ENCODE measurements at regions not wholly inside any gene's neighbourhood (a gene's known extent, or its start where the extent isn't known, plus 50 kb on each side); places are given as distances from the start of the nearest gene placed in this dataset.

DNA sequence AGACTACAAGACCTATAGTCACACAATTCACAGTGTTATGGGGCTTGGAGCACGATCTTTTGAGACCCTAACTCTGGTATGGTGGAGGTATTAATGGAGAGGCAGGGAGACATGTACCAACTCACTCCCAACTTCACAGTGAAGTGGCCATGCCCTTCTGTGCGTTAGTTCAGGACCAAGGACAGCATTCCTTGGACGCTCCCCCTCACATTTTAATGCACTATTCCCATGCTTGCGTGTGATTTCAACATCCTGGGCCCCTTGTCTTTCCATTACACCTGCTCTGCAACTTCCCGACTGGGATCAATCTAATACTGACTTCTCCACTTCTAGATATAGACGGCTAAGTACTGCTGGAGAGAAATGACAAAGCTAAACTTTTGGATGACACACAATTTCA, 72.7 kb downstream of the PLCE1 start:
- RAD21 ChIA-PET (ENCODE audit: low non-redundant PET in 1 of 2, low total read pairs in 2 of 2, uncharacterized antibody in 2 of 2, unreplicated experiment in 2 of 2), result no interaction called here
- Histone ChIP-seq H3K9me3 (ENCODE audit: control insufficient read depth in 1 of 2, insufficient read depth in 1 of 2, low read depth in 1 of 2, low read length in 2 of 2) (no peaks in the 10 kb centered on the region), H3K4me3 (replicated peaks in 1 of 2; ENCODE audit: low read depth in 1 of 2, low read length in 2 of 2) (no peak overlapping the region), H3K9ac (ENCODE audit: low read length) (no peak overlapping the region), H3K79me2 (ENCODE audit: insufficient read depth, low read length) (no peaks in the 10 kb centered on the region), H3K27ac (ENCODE audit: low read depth, low read length) (no peak overlapping the region), H3K36me3 (ENCODE audit: control insufficient read depth in 1 of 2, insufficient read depth in 2 of 2, low read length in 2 of 2) (no peaks in the 10 kb centered on the region), H3K4me1 (ENCODE audit: control insufficient read depth in 1 of 2, insufficient read depth in 2 of 2, low read length in 2 of 2) (no peaks in the 10 kb centered on the region), H2AFZ (ENCODE audit: low read depth, low read length, poor library complexity, severe bottlenecking) (no peak overlapping the region), H3K27me3 (ENCODE audit: insufficient read depth, low read length) (no peaks in the 10 kb centered on the region), H3K4me2 (ENCODE audit: low read length) (no peak overlapping the region), H4K20me1 (ENCODE audit: insufficient read depth) (no peaks in the 10 kb centered on the region), H3K9me2 (ENCODE audit: insufficient read depth) (no peaks in the 10 kb centered on the region)
- CTCF ChIA-PET, result no interaction called here
- ATAC-seq (no peak), DNase-seq (ENCODE audit: low read depth, low spot score) (no peak)
- TF ChIP-seq EZH2 (IDR thresholded peaks at IDR 0.05), result no peak
- TF ChIP-seq, protein P1, sequence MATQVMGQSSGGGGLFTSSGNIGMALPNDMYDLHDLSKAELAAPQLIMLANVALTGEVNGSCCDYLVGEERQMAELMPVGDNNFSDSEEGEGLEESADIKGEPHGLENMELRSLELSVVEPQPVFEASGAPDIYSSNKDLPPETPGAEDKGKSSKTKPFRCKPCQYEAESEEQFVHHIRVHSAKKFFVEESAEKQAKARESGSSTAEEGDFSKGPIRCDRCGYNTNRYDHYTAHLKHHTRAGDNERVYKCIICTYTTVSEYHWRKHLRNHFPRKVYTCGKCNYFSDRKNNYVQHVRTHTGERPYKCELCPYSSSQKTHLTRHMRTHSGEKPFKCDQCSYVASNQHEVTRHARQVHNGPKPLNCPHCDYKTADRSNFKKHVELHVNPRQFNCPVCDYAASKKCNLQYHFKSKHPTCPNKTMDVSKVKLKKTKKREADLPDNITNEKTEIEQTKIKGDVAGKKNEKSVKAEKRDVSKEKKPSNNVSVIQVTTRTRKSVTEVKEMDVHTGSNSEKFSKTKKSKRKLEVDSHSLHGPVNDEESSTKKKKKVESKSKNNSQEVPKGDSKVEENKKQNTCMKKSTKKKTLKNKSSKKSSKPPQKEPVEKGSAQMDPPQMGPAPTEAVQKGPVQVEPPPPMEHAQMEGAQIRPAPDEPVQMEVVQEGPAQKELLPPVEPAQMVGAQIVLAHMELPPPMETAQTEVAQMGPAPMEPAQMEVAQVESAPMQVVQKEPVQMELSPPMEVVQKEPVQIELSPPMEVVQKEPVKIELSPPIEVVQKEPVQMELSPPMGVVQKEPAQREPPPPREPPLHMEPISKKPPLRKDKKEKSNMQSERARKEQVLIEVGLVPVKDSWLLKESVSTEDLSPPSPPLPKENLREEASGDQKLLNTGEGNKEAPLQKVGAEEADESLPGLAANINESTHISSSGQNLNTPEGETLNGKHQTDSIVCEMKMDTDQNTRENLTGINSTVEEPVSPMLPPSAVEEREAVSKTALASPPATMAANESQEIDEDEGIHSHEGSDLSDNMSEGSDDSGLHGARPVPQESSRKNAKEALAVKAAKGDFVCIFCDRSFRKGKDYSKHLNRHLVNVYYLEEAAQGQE (IDR thresholded peaks at IDR 0.05; ENCODE audit: low read depth), result peak; percentile 90
- BruUV-seq (replicated peaks), result no TSS peak
- intact Hi-C loops (cut with micrococcal nuclease), result no loop called here
- POLR2A ChIA-PET, result no interaction called here

DNA sequence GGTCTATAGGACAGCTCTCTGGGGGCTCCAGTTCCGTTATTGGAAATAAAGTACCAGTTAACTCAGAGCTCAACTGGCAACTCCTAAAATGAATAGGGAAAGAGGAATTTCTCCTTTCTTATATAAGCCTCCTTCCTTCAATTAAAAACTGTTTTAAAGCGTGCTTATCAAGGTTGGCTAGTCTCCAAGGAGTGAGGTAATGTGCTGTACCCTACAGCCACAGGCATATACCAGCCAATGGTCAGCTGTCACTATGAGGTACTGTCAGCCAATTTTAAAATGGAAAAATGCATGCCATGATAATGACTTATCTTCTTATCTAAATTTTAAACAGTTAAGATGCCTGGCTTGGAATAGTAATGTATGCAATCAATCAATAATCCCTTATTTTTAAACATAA, 76.2 kb downstream of the PLCE1 start:
- ChIA-PET CTCF (no interaction called here), RAD21 (ENCODE audit: low non-redundant PET in 1 of 2, low total read pairs in 2 of 2, uncharacterized antibody in 2 of 2, unreplicated experiment in 2 of 2) (no interaction called here)
- intact Hi-C loops (cut with micrococcal nuclease), result no loop called here
- TF ChIP-seq, protein P2, sequence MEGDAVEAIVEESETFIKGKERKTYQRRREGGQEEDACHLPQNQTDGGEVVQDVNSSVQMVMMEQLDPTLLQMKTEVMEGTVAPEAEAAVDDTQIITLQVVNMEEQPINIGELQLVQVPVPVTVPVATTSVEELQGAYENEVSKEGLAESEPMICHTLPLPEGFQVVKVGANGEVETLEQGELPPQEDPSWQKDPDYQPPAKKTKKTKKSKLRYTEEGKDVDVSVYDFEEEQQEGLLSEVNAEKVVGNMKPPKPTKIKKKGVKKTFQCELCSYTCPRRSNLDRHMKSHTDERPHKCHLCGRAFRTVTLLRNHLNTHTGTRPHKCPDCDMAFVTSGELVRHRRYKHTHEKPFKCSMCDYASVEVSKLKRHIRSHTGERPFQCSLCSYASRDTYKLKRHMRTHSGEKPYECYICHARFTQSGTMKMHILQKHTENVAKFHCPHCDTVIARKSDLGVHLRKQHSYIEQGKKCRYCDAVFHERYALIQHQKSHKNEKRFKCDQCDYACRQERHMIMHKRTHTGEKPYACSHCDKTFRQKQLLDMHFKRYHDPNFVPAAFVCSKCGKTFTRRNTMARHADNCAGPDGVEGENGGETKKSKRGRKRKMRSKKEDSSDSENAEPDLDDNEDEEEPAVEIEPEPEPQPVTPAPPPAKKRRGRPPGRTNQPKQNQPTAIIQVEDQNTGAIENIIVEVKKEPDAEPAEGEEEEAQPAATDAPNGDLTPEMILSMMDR (IDR thresholded peaks at IDR 0.05 in 2 of 3, conservative IDR thresholded peaks at IDR 0.05 in 1 of 3; ENCODE audit: borderline replicate concordance in 1 of 3, insufficient read depth in 1 of 3, low read depth in 2 of 3, low read length in 2 of 3), result no peak
- TF ChIP-seq POLR2AphosphoS5 (IDR thresholded peaks at IDR 0.05; ENCODE audit: low read depth, low read length), result no peak
- TF ChIP-seq CEBPB (IDR thresholded peaks at IDR 0.05; ENCODE audit: low read depth), result no peak
- no peak for TF ChIP-seq POLR2A (IDR thresholded peaks at IDR 0.05; ENCODE audit: borderline replicate concordance, extremely low read depth, insufficient read depth, insufficient read length)
- TF ChIP-seq FOSL1 (IDR thresholded peaks at IDR 0.05; ENCODE audit: low read depth), result no peak
- TF ChIP-seq, protein P3, sequence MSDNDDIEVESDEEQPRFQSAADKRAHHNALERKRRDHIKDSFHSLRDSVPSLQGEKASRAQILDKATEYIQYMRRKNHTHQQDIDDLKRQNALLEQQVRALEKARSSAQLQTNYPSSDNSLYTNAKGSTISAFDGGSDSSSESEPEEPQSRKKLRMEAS (IDR thresholded peaks at IDR 0.05), result no peak
- TF ChIP-seq, protein P4, sequence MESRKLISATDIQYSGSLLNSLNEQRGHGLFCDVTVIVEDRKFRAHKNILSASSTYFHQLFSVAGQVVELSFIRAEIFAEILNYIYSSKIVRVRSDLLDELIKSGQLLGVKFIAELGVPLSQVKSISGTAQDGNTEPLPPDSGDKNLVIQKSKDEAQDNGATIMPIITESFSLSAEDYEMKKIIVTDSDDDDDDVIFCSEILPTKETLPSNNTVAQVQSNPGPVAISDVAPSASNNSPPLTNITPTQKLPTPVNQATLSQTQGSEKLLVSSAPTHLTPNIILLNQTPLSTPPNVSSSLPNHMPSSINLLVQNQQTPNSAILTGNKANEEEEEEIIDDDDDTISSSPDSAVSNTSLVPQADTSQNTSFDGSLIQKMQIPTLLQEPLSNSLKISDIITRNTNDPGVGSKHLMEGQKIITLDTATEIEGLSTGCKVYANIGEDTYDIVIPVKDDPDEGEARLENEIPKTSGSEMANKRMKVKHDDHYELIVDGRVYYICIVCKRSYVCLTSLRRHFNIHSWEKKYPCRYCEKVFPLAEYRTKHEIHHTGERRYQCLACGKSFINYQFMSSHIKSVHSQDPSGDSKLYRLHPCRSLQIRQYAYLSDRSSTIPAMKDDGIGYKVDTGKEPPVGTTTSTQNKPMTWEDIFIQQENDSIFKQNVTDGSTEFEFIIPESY (IDR thresholded peaks at IDR 0.05; ENCODE audit: extremely low read depth, insufficient replicate concordance, low read length), result no peak
- no peak for TF ChIP-seq CBX3 (IDR thresholded peaks at IDR 0.05; ENCODE audit: low read depth)
- TF ChIP-seq EGR1 (IDR thresholded peaks at IDR 0.05; ENCODE audit: low read depth), result no peak
- no peak for TF ChIP-seq ELF1 (IDR thresholded peaks at IDR 0.05; ENCODE audit: borderline replicate concordance, low read depth)

More for the DNA sequence above, 76.2 kb downstream of the PLCE1 start:
- H3K9ac ChIP-seq (ENCODE audit: low read length), result no peak overlapping the region
- H3K4me2 ChIP-seq (ENCODE audit: low read length), result no peak overlapping the region
- no TSS peak for BruUV-seq (replicated peaks)
- no peaks in the 10 kb centered on the region for H3K9me2 ChIP-seq (ENCODE audit: insufficient read depth)
- no peak for ATAC-seq
- POLR2A ChIA-PET, result no interaction called here
- no peaks in the 10 kb centered on the region for H3K9me3 ChIP-seq (ENCODE audit: control insufficient read depth in 1 of 2, insufficient read depth in 1 of 2, low read depth in 1 of 2, low read length in 2 of 2)
- no peaks in the 10 kb centered on the region for H4K20me1 ChIP-seq (ENCODE audit: insufficient read depth)
- no peaks in the 10 kb centered on the region for H3K79me2 ChIP-seq (ENCODE audit: insufficient read depth, low read length)
- H3K36me3 ChIP-seq (ENCODE audit: control insufficient read depth in 1 of 2, insufficient read depth in 2 of 2, low read length in 2 of 2), result no peaks in the 10 kb centered on the region
- H3K4me1 ChIP-seq (ENCODE audit: control insufficient read depth in 1 of 2, insufficient read depth in 2 of 2, low read length in 2 of 2), result no peaks in the 10 kb centered on the region
- no peaks in the 10 kb centered on the region for H3K27me3 ChIP-seq (ENCODE audit: insufficient read depth, low read length)
- no peak for DNase-seq (ENCODE audit: low read depth, low spot score)
- no peak overlapping the region for H3K4me3 ChIP-seq (replicated peaks in 1 of 2; ENCODE audit: low read depth in 1 of 2, low read length in 2 of 2)
- no peak overlapping the region for H2AFZ ChIP-seq (ENCODE audit: low read depth, low read length, poor library complexity, severe bottlenecking)
- no peak overlapping the region for H3K27ac ChIP-seq (ENCODE audit: low read depth, low read length)
